Right lobe of liver (tissue), 6 donors: ENCODE measurements at regions not wholly inside any gene's neighbourhood (a gene's known extent, or its start where the extent isn't known, plus 50 kb on each side); places are given as distances from the start of the nearest gene placed in this dataset.

ENCODE experiments used
- ATAC-seq, 4 donors: fragments of 200-7000 bp; cut with Tn5 transposase; one replicate each; pipeline ENCODE4 v1.9.1; 2020; ENCODE audit warnings: mild to moderate bottlenecking in 4 of 4, moderate library complexity in 4 of 4
- DNase-seq, 3 donors: peaks; one replicate each; pipeline ENCODE4 v3.0.0-alpha.2; 2020
- H3K27ac ChIP-seq, 3 donors: fragments of 200-600 bp; one replicate each; pipeline ENCODE4 v1.8.0; 2022
- H3K27me3 ChIP-seq, 2 donors: fragments of 200-600 bp; one replicate each; pipeline ENCODE4 v1.8.0; 2022
- H3K36me3 ChIP-seq, 4 donors: fragments of 200-600 bp; sonication (generic) in 1 of 4; one replicate each; pipeline versions ENCODE4 v1.5.1 to v1.8.0; 2017 to 2022; ENCODE audit warnings: control low read depth in 1 of 4
- H3K4me1 ChIP-seq, 4 donors: fragments of 200-600 bp; sonication (generic) in 1 of 4; one replicate each; pipeline versions ENCODE4 v1.5.1 to v1.8.0; 2017 to 2022; ENCODE audit warnings: control low read depth in 1 of 4
- H3K4me3 ChIP-seq, 3 donors: fragments of 200-600 bp; one replicate each; pipeline ENCODE4 v1.8.0; 2022
- H3K9me3 ChIP-seq, 4 donors: fragments of 200-600 bp; sonication (generic) in 1 of 4; one replicate each; pipeline versions ENCODE4 v1.5.1 to v1.8.0; 2017 to 2022; ENCODE audit warnings: control low read depth in 1 of 4
- POLR2A ChIP-seq: fragments of 450-650 bp; IDR thresholded peaks from one replicate; pipeline ENCODE4 v1.6.1; 2017; ENCODE audit warnings: antibody characterized with exemption, mild to moderate bottlenecking
- WGBS: methylation state at CpG from one replicate; pipeline ENCODE4 v1.1.6; 2018; ENCODE audit warnings: low coverage, low lambda C conversion rate; ENCODE audit not compliant: insufficient coverage; ENCODE audit errors: missing lambda C conversion rate; 5-methylcytosine and 5-hydroxymethylcytosine counted together
- intact Hi-C, 2 donors: fragments of 100-400 bp; cut with DNase I; formaldehyde crosslinking; loops; one replicate each; pipeline versions ENCODE4 v1.11.2 to v1.14.1; 2022
- TF ChIP-seq, protein P1 (sequence below), 4 donors: fragments of 200-600 bp in 3 of 4; fragments of 450-650 bp in 1 of 4; IDR thresholded peaks; one replicate each; pipeline versions ENCODE4 v1.5.1 to v1.8.0; 2016 to 2022; ENCODE audit warnings: antibody characterized with exemption in 4 of 4, mild to moderate bottlenecking in 2 of 4
- donor health status: DM: no; HTN: yes; CAD: no.
- donor health status: DM: no; HTN: no; CAD: no.
- donor health status: DM: no; HTN: no; CAD: no.
- donor health status: DM: no; HTN: yes; CAD: no.
- donor health status: DM: no; HTN: yes; CAD: no.

DNA sequence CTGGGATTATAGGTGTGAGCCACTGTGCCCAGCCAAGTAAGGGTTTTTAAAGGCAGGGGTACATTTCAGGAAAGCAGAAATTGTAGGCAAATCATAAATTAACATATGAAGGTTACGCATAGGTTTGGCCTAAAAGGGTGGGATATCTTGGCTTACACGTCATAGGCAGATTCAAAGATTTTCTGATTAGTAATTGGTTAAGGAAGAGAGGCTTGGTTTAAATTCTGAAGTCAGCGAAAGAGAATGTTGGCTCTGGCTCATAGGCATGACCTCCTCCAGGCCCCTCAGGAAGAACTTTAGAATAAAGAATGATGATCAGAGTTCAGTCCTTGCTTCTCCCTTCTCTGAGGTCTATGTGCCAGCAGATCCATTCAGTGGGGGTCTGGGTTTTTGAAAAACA is 124.8 kb upstream of the RBBP6 start:
- intact Hi-C loops: no loop called here
- DNase-seq (no peak), ATAC-seq (no peak)
- no peaks in the 10 kb centered on the region for H3K9me3 ChIP-seq
- 58% methylated on average over 3 of the region's 3 CpGs for WGBS
- no peaks in the 10 kb centered on the region for H3K4me1 ChIP-seq
- TF ChIP-seq, protein P1, sequence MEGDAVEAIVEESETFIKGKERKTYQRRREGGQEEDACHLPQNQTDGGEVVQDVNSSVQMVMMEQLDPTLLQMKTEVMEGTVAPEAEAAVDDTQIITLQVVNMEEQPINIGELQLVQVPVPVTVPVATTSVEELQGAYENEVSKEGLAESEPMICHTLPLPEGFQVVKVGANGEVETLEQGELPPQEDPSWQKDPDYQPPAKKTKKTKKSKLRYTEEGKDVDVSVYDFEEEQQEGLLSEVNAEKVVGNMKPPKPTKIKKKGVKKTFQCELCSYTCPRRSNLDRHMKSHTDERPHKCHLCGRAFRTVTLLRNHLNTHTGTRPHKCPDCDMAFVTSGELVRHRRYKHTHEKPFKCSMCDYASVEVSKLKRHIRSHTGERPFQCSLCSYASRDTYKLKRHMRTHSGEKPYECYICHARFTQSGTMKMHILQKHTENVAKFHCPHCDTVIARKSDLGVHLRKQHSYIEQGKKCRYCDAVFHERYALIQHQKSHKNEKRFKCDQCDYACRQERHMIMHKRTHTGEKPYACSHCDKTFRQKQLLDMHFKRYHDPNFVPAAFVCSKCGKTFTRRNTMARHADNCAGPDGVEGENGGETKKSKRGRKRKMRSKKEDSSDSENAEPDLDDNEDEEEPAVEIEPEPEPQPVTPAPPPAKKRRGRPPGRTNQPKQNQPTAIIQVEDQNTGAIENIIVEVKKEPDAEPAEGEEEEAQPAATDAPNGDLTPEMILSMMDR (IDR thresholded peaks at IDR 0.05): no peak
- TF ChIP-seq POLR2A: no peak
- no peak overlapping the region for H3K27ac ChIP-seq
- no peak overlapping the region for H3K4me3 ChIP-seq
- H3K27me3 ChIP-seq: no peaks in the 10 kb centered on the region
- H3K36me3 ChIP-seq: no peaks in the 10 kb centered on the region

DNA sequence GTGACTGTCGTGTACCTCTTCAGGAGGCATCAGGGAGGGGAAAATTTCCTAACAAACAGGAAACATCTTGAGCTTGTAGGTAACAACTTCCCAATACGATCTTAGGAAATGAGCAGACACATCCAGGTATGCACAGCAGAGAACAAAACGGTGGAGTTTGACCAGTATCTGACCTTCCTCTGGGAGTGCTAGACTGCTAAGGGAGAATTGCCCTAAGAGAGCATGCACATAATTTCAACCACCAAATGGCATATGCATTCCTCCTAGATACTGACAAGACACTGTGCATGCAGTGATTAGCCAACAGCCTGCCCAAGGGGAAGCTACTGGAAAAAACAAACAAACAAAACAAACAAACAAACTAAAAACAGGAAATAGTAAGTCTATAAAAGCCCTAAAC is 120.6 kb upstream of the RBBP6 start:
- Histone ChIP-seq H3K4me1 (no peaks in the 10 kb centered on the region), H3K4me3 (no peak overlapping the region), H3K9me3 (no peaks in the 10 kb centered on the region), H3K27ac (no peak overlapping the region), H3K27me3 (no peaks in the 10 kb centered on the region), H3K36me3 (no peaks in the 10 kb centered on the region)
- no peak for DNase-seq
- intact Hi-C loops: no loop called here
- TF ChIP-seq, protein P1 (IDR thresholded peaks at IDR 0.05): no peak
- no peak for TF ChIP-seq POLR2A
- ATAC-seq: no peak
- WGBS: 20% methylated on average over 3 of the region's 3 CpGs

DNA sequence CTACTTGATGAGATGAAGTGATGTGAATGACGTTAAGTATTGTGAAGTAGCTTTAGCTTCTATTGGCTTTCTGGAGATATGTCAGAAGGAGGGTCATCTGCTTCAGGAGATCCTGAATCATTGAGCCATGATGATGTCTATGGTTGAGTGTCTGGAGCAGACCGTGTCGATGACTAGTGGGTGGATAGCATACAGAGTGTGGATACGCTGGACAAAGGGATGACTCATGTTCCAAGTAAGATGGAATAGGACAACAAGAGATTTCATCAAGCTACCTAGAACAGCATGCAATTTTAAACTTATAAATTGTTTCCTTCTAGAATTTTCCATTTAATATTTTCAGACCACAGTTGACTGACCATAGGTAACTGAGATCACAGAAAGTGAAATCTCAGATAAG is 116.1 kb upstream of the RBBP6 start:
- H3K27ac ChIP-seq: no peak overlapping the region
- intact Hi-C loops: no loop called here
- no peak for TF ChIP-seq POLR2A
- TF ChIP-seq, protein P1 (IDR thresholded peaks at IDR 0.05): no peak
- H3K9me3 ChIP-seq: no peaks in the 10 kb centered on the region
- H3K4me3 ChIP-seq: no peak overlapping the region
- ATAC-seq: no peak
- H3K27me3 ChIP-seq: no peaks in the 10 kb centered on the region
- H3K36me3 ChIP-seq: no peaks in the 10 kb centered on the region
- 79% methylated on average over 4 of the region's 4 CpGs for WGBS
- no peaks in the 10 kb centered on the region for H3K4me1 ChIP-seq
- no peak for DNase-seq

DNA sequence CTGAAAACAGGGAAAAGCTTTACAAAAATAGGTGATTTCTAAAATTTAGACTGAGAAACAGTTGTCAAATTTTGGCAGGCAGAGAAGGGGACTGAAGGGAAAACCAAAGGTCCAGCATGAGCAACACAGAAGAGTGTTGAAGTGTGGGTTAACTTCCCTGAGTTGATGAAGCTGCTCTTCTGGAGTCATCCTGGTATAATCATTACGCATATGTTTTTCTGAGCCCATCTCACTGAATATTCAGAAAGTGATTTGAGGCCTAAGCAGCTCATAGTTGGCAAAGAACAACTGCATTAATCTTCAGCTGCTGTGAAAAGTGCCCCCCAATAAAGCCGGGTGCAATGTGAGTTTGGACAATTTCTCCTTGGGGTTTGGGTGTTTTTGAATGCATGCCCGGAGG is 115.0 kb upstream of the RBBP6 start:
- DNase-seq (no peak), ATAC-seq (no peak)
- H3K27me3 ChIP-seq: no peaks in the 10 kb centered on the region
- intact Hi-C loops: no loop called here
- no peak overlapping the region for H3K27ac ChIP-seq
- no peaks in the 10 kb centered on the region for H3K4me1 ChIP-seq
- H3K9me3 ChIP-seq: no peaks in the 10 kb centered on the region
- H3K4me3 ChIP-seq: no peak overlapping the region
- TF ChIP-seq, protein P1 (IDR thresholded peaks at IDR 0.05): no peak
- TF ChIP-seq POLR2A: no peak
- 53% methylated on average over 3 of the region's 3 CpGs for WGBS
- H3K36me3 ChIP-seq: no peaks in the 10 kb centered on the region

DNA sequence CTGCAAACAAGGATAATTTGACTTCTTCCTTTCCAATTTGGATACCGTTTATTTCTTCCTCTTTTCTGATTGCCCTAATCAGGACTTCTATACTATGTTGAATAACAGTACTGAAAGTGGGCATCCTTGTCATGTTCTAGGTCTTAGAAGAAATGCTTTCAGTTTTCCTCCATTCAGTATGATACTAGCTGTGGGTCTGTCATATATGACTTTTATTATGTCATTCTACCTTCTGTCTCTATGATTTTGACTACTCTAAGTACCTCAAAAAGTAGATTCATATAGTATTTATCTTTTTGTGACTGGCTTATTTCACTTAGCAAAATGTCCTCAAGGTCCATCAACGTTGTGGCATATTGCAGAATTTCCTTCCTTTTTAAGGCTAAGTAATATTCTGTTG is 111.5 kb upstream of the RBBP6 start:
- Histone ChIP-seq H3K9me3 (no peaks in the 10 kb centered on the region), H3K27ac (no peak overlapping the region), H3K4me1 (no peaks in the 10 kb centered on the region), H3K36me3 (no peaks in the 10 kb centered on the region), H3K4me3 (no peak overlapping the region), H3K27me3 (no peaks in the 10 kb centered on the region)
- TF ChIP-seq POLR2A: no peak
- TF ChIP-seq, protein P1 (IDR thresholded peaks at IDR 0.05): no peak
- ATAC-seq: no peak
- WGBS: 29% methylated on average over 2 of the region's 2 CpGs
- no peak for DNase-seq
- intact Hi-C loops: no loop called here
